NOMO-1 treated with DMSO at 0.1 percent for 48 hours (cell line): ENCODE measurements at regions not wholly inside any gene's neighbourhood (a gene's known extent, or its start where the extent isn't known, plus 50 kb on each side); places are given as distances from the start of the nearest gene placed in this dataset.

Experiments used
- DNase-seq: peaks from one replicate; lab custom pipeline; 2025; ENCODE audit not compliant: unreplicated experiment; lab: John Stamatoyannopoulos, UW

DNA sequence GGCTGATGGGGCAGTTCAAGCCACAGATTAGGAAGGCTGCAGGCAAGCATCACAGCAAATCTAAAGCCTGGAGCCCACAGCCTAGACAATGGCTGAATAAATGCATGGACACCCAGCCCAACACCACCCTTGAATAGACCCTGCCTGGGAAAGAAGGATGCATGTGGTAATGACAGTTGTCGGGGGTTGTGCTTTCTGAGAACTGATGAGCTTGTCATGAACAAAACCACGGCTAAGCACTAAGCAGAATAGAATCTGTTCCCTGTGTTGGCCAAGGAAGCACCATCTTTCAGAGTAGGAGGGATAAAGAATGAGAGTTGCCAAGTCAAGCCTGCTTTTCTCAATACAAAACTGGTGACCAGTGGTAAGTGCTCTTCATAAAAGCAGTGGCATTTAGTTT lies 66.1 kb upstream of the JCAD start:
- DNase-seq: no peak

DNA sequence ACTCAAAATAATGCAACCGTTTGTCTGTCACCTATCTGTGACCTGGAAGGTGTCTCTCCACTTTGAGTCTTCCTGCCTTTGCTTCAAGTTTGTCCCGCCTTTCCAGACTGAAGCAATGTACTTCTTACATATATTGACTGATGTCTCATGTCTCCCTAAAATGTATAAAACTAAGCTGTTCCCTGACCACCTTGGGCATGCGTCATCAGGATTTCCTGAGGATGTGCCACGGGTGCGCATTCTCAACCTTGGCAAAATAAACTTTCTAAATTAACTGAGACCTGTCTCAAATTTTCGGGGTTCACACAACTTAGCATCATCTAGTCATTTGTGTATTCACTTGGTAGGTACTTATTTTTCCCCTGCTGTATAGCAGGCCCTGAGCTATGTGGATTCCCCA lies 65.3 kb upstream of the JCAD start:
- DNase-seq: no peak

DNA sequence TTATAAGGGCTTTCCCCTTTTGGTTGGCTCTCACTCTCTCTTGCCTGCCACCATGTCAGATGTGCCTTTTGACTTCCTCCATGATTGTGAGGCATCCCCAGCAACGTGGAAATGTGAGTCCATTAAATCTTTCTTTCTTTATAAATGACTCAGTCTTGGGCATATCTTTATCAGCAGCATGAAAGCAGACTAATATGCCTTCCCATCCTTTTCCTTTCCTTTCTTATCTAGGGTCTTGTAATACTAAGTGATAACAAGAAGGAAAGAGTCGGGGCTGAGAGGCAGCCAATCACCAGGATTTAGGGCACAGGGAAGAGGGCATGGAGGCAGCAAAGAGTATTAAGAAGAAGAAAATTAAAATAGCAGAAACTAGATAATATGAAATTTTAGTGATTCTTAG lies 62.0 kb upstream of the JCAD start:
- DNase-seq: no peak

DNA sequence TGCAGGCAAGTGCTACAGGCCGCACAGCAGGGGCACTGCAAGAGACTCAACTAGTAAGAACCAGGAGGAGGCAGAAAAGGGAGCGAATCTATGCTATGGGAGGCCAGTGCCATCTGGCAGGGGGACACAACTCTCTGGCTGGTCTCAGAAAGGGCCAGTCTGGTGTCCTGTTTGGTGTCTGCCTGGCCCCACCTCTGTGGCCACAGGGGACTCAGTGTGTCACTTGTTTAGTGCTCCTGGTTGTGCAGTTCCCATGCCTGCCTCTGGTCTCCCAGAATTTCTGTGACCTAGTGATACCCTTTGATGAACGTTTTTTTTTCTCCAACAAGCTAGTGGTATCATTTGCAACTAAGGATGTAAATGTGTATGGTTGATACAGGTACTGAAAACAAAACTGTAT lies 59.2 kb upstream of the JCAD start:
- DNase-seq: no peak

DNA sequence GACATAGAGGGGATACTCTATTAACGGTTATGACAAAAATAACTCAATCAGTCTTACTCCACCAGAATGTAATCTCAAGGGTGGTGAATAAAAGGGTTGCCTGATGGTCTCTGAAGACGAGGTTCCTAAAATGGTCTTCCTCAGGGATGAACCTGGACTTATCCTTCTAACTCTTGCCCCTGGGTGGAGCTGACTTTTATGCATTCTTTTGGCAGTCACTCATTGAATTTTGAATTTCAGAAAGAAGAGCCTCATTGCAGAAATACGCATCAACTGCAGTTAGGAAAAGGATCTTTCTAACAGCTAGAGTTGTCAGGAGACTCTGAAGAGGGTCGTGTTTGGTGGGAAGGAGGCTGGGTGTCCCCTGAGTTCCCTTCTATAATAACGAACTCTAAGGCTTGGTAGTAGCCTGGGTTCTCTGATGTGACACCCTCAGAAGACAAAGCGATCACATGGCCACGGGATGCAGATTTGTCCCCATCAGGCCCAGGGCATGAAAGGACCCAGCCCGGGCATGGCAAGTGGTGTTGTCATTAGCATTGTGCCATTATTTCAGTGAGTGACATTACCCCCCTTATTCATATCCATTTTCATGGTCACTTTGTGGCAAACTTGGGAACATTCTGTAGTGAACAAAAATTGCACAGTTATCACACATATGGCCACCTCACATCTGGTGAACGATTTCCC lies 58.6 kb upstream of the JCAD start:
- no peak for DNase-seq

DNA sequence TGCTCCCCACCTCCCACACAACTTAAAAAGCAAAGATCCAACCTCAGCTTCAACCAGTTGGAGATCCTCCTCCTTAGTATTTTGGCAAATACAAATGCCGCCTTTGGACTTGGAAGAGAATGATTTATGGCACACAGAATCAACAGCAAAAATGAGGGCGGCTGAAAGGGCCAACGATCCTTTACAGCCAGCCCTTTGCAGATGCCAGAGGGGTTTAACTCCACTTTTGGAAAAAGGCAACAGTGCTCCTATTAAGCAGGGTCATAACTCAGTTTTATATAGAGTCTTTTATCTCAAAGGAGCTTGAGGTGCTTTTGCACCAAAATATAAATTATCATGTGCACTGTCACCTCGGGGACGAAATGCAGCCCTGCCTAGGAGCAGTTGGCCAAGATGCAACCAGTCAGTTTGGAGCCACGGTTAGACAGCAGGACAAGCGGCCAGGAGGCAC lies 56.7 kb upstream of the JCAD start:
- no peak for DNase-seq

DNA sequence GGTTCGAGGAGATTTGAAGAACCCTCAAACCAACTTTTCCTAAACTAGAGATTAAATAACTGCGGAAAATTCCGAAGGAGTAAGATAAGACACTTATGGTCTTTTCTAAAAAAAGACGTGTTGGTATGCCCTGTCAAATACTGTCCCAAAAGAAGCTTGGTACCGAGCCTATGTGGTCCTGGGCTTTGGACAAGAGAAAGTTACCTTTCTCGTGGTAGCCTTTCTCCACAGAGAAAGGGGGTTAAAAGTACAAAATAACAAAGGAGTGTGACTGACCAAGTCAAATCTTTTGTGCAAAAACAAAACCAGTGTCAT lies 56.2 kb upstream of the JCAD start:
- DNase-seq: no peak

DNA sequence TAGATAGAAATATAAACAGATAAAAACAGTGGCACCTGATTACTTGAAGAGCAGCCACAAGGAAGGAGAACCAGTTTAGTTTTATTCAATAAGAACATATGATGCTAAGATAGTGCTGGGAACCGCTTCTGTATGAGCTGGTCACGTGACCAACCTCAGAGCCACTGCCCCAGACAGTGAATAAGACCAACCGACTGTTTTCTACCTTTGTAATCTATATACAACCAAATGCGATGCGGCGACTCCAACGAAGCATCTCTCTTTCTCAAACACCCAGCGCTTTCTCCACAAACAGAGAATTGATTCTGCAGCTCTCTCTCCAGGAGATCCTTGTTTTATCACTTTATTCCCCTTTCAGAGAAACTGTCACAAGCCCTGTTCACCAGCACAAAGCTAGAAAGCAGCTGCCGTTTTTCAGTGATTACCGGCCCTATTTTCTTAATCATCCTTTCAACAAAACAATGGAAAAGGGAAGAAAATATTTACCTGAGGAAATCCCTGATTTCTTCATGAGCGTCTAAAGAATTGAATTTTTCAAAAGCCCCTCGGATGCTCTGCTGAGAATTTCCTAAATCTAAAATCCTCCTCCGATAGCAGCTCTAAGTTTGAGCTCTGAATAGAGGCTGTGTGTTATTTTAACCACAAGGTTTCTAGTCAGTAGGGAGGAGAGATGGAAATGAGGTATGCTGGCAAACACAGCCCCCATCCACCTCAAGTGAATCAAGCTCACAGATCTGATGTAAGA lies 55.7 kb upstream of the JCAD start:
- DNase-seq: no peak

DNA sequence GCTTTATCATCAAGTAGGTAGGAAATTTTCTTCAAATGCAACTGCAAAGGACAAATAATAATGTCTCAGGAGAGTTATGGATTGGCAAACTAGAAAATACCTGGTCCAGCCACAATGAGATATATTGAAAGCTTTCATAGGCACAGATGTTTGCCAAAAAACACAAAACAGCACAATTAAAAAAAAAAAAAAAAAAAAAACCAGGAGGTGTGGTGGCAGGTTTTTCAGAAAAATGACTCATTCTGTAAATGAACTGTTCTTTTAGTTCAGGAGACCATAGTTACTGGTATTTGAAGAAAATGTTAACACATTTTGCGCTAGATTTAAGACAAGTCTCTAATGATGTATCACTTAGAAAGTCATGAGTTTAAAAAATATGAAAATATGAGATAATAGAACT lies 55.0 kb upstream of the JCAD start:
- DNase-seq: no peak

DNA sequence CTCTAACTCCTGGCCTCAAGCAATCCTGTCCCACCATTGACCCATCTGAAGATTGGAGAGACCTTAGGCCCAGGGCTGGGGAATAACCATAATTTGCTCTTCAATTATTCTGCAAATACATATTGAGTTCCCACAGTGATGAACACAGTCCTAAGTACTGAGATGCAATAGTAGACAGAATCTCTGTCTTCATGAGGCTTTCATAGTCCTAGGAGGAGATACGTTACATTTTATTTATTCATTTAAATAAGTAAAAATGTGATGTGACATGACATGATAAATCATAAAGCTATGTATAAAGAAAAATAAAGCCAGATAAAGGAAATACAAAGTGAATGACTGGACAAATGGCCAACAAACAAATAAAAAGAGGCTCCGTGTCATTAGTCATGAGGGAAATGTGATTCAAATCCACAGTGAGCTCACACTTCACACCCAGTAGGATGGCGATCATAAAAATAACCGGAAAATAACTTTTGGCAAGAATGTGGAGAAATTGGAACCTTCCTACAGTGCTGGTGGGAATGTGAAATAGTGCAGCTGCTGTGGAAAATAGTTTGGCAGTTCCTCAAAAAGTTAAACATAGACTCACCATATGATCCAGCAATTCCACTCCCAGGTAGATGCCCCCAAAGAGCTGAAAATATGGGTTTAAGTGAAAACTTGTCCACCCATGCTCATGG lies 52.1 kb upstream of the JCAD start:
- DNase-seq: no peak
